ENCODE measurements at regions not wholly inside any gene's neighbourhood (a gene's known extent, or its start where the extent isn't known, plus 50 kb on each side); places are given as distances from the start of the nearest gene placed in this dataset.

DNA sequence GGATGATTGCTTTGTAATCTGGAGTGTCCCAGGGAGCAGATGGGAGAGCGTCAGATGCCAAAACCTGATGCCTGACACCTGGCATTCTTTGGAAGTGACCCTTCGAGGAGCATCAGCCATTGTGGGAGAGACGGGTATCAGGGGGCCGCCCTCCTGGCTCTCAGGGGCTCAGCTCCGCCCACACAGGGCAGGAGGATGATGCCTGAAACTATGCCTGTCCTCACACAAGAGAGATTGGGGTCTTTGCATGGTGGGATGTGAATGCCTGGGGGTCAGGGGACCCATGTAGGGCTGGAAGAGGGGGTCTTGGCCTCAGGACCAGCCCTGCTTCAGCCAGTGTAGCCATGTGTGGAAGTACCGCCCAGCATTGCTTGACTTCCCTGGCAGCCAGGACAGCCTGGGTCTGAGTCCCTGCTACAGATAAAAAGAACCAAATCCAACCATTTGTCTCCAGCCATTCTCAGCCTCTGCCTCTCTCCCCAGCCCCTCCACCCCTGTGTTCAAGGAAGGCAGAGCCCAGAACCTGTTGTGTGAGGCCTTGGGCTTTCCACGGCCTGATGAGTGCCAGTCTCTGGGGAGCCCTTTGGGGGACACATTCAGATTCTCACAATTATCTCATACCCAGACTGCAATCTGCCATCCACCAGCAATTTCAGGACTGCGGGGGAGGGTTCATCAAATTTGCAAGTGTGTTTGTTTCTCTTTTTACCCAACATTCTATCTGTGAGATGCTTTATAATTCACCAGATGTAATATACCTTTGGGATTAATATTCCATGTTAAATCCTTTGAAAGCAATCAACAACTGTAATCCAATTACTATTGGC lies 371.2 kb downstream of the PREX1 start:
- H3K36me3 ChIP-seq (ENCODE audit: control insufficient read depth, insufficient read depth, low read length): no peaks in the 10 kb centered on the region

DNA sequence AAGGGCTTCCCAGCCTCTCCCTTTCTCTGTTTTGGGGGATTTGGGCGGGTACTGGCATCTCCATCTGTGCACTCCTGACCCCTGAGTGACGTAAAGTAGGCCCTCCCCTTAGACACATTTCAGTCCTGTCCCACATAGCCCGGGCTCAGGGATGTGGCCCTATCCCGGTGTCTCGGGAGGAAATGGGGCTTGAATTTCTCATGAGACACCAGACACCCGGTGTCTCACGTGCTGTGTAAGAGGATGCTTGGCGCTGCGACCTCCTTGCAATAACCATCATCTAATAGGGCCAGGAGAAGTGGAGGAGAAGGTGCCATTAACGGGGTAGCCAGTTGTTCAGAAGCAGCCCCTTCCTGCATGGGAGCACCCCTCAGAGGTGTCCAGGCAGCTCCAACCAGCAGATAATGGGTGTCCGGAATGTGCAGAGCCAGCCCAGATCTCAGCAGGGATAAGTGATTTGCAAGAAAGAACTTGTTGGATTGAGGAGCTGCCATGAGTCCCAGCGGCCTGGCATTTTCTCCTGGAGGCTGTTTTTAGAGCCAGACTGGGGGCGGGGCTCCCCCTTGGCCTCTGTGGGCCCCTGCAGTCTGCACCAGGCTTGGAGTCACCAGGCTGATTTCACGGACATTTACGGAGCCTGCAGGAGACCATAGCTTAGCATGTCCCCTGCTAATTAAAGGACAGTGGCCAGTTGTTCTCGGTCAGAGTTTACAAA lies 372.0 kb downstream of the PREX1 start:
- intact Hi-C loops (cut with micrococcal nuclease; ENCODE audit: unreplicated experiment): no loop called here
- no peaks in the 10 kb centered on the region for H3K4me1 ChIP-seq
- Mint-ChIP-seq H3K4me3 (ENCODE audit: unreplicated experiment) (no peak overlapping the region), H3K27me3 (ENCODE audit: insufficient read depth, unreplicated experiment) (peaks cover 6% of the 10 kb centered on the region), H3K36me3 (ENCODE audit: insufficient read depth, unreplicated experiment) (no peaks in the 10 kb centered on the region), H3K9me3 (ENCODE audit: unreplicated experiment) (no peaks in the 10 kb centered on the region), H3K27ac (ENCODE audit: unreplicated experiment) (no peak overlapping the region), H3K4me1 (ENCODE audit: low read depth, unreplicated experiment) (no peaks in the 10 kb centered on the region)
- TF ChIP-seq, protein P1, sequence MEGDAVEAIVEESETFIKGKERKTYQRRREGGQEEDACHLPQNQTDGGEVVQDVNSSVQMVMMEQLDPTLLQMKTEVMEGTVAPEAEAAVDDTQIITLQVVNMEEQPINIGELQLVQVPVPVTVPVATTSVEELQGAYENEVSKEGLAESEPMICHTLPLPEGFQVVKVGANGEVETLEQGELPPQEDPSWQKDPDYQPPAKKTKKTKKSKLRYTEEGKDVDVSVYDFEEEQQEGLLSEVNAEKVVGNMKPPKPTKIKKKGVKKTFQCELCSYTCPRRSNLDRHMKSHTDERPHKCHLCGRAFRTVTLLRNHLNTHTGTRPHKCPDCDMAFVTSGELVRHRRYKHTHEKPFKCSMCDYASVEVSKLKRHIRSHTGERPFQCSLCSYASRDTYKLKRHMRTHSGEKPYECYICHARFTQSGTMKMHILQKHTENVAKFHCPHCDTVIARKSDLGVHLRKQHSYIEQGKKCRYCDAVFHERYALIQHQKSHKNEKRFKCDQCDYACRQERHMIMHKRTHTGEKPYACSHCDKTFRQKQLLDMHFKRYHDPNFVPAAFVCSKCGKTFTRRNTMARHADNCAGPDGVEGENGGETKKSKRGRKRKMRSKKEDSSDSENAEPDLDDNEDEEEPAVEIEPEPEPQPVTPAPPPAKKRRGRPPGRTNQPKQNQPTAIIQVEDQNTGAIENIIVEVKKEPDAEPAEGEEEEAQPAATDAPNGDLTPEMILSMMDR (IDR thresholded peaks at IDR 0.05; ENCODE audit: insufficient read depth in 1 of 2, low read depth in 1 of 2, low read length in 1 of 2, severe bottlenecking in 1 of 2, unreplicated experiment in 1 of 2): no peak
- no TSS peak for BruUV-seq (replicated peaks)
- no peak overlapping the region for H3K4me3 ChIP-seq (ENCODE audit: low read depth, low read length)
- DNase-seq: peak in 1 of 2 experiments; percentile 64
- ChIA-PET POLR2A (no interaction called here), CTCF (interaction anchor here (0.6 kb wide), 2 partner anchors 167 to 1487 kb away, joined by 3 to 5 read pairs; no protein-coding TSS in a partner anchor)
- no peaks in the 10 kb centered on the region for H3K9me3 ChIP-seq
- H3K27me3 ChIP-seq (replicated peaks; ENCODE audit: control insufficient read depth, insufficient read depth, low read length): no peaks in the 10 kb centered on the region
- H3K36me3 ChIP-seq (ENCODE audit: control insufficient read depth, insufficient read depth, low read length): no peaks in the 10 kb centered on the region

More for the DNA sequence above, 371.2 kb downstream of the PREX1 start:
- H3K4me1 Mint-ChIP-seq (ENCODE audit: low read depth, unreplicated experiment): no peaks in the 10 kb centered on the region
- no TSS peak for BruUV-seq (replicated peaks)
- CTCF ChIA-PET: interaction anchor here (0.6 kb wide), 2 partner anchors 166 to 1487 kb away, joined by 3 to 5 read pairs; no protein-coding TSS in a partner anchor
- intact Hi-C loops (cut with micrococcal nuclease; ENCODE audit: unreplicated experiment): no loop called here
- H3K4me3 Mint-ChIP-seq (ENCODE audit: unreplicated experiment): no peak overlapping the region
- no peaks in the 10 kb centered on the region for H3K36me3 Mint-ChIP-seq (ENCODE audit: insufficient read depth, unreplicated experiment)
- POLR2A ChIA-PET: no interaction called here
- DNase-seq: no peak
- Histone ChIP-seq H3K9me3 (no peaks in the 10 kb centered on the region), H3K4me3 (ENCODE audit: low read depth, low read length) (no peak overlapping the region), H3K4me1 (no peaks in the 10 kb centered on the region), H3K27me3 (replicated peaks; ENCODE audit: control insufficient read depth, insufficient read depth, low read length) (no peaks in the 10 kb centered on the region)
- TF ChIP-seq, protein P1 (IDR thresholded peaks at IDR 0.05; ENCODE audit: insufficient read depth in 1 of 2, low read depth in 1 of 2, low read length in 1 of 2, severe bottlenecking in 1 of 2, unreplicated experiment in 1 of 2): no peak
- H3K27me3 Mint-ChIP-seq (ENCODE audit: insufficient read depth, unreplicated experiment): peaks cover 6% of the 10 kb centered on the region
- no peaks in the 10 kb centered on the region for H3K9me3 Mint-ChIP-seq (ENCODE audit: unreplicated experiment)
- H3K27ac Mint-ChIP-seq (ENCODE audit: unreplicated experiment): no peak overlapping the region

DNA sequence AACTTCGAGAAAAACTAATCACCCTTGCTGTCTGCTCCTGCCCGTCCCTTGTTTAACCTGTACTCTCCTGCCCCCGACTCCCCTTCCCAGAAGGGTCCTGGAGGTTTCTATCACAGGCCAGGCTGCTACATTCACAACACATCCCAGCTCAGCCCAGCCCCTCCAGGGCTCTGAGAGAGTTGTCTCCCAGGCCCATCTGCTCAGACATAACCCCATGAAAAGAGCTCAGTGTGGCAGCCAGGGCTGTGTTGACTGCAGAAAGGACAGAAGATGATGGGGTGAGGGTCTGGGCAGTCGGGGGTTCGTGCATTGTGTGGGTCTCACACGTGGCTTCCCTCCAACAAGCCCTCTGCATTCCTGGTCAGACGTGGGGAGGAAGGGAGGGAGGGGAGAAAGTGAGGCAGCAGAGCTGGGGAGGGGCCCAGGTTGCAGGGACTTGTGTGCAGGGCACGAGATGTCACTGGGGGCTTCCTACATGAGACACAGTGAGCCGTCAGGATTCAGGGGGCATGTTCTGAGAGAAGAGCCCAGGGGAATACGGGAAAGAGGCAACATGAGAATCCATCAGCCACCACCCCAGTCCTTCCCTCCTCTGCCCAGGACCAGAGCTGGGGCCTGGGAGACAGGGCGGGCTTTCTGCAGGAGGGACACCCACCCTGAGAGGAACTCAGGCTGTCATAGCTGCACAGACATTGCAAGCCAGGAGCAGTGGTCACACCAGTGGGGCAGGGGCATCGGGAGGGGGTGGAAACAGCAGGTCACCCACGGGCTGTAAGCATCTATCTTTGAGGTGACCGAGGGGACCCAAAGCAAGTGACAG lies 372.9 kb downstream of the PREX1 start:
- no TSS peak for BruUV-seq (replicated peaks)
- H3K36me3 Mint-ChIP-seq (ENCODE audit: insufficient read depth, unreplicated experiment): no peaks in the 10 kb centered on the region
- CTCF ChIA-PET: interaction anchor here (1.5 kb wide), 1 partner anchor 165 kb away, joined by 3 read pairs; no protein-coding TSS in a partner anchor
- H3K4me1 Mint-ChIP-seq (ENCODE audit: low read depth, unreplicated experiment): no peaks in the 10 kb centered on the region
- intact Hi-C loops (cut with micrococcal nuclease; ENCODE audit: unreplicated experiment): no loop called here
- H3K27me3 Mint-ChIP-seq (ENCODE audit: insufficient read depth, unreplicated experiment): peaks cover 3% of the 10 kb centered on the region
- no peaks in the 10 kb centered on the region for H3K4me1 ChIP-seq
- H3K9me3 Mint-ChIP-seq (ENCODE audit: unreplicated experiment): no peaks in the 10 kb centered on the region
- H3K4me3 Mint-ChIP-seq (ENCODE audit: unreplicated experiment): no peak overlapping the region
- no peaks in the 10 kb centered on the region for H3K9me3 ChIP-seq
- H3K36me3 ChIP-seq (ENCODE audit: control insufficient read depth, insufficient read depth, low read length): no peaks in the 10 kb centered on the region
- peak in 1 of 2 experiments; percentile 36 for DNase-seq
- no peaks in the 10 kb centered on the region for H3K27me3 ChIP-seq (replicated peaks; ENCODE audit: control insufficient read depth, insufficient read depth, low read length)
- no peak overlapping the region for H3K27ac Mint-ChIP-seq (ENCODE audit: unreplicated experiment)
- H3K4me3 ChIP-seq (ENCODE audit: low read depth, low read length): no peak overlapping the region
- POLR2A ChIA-PET: no interaction called here
- TF ChIP-seq, protein P1 (IDR thresholded peaks at IDR 0.05; ENCODE audit: insufficient read depth in 1 of 2, low read depth in 1 of 2, low read length in 1 of 2, severe bottlenecking in 1 of 2, unreplicated experiment in 1 of 2): no peak

Measured in Caco-2 (cell line).